Stimulated activated CD8-positive, alpha-beta memory T cell treated with anti-CD3 and anti-CD28 coated beads, Interleukin-7, amount 100 ng/mL, for 48 hours (primary cell): ENCODE measurements at regions not wholly inside any gene's neighbourhood (a gene's known extent, or its start where the extent isn't known, plus 50 kb on each side); places are given as distances from the start of the nearest gene placed in this dataset.

Source experiments
- DNase-seq, 2 donors: peaks; one replicate each; pipeline ENCODE4 v3.0.0-alpha.2; 2020; ENCODE audit warnings: low read depth in 1 of 2; ENCODE audit errors: extremely low read depth in 1 of 2

- no peak for DNase-seq
These were observed 107.7 kb downstream of the SIPA1L2 start for GRCh38 chr1:232522189-232522588.

- DNase-seq, result no peak
These were observed 108.3 kb downstream of the SIPA1L2 start for GRCh38 chr1:232521660-232522059.

- DNase-seq, result no peak
These were observed 110.7 kb downstream of the SIPA1L2 start for GRCh38 chr1:232519186-232519585.

GRCh38 chr1:232518349-232518748 is 111.6 kb downstream of the SIPA1L2 start:
- no peak for DNase-seq

GRCh38 chr1:232517204-232517603 is 112.7 kb downstream of the SIPA1L2 start:
- DNase-seq, result no peak

GRCh38 chr1:232515706-232516105 is 114.2 kb downstream of the SIPA1L2 start:
- no peak for DNase-seq

- no peak for DNase-seq
These were observed 117.2 kb downstream of the SIPA1L2 start for GRCh38 chr1:232512712-232513111.

GRCh38 chr1:232511172-232511571 is 118.8 kb downstream of the SIPA1L2 start:
- no peak for DNase-seq

- DNase-seq, result no peak
These were observed 119.4 kb downstream of the SIPA1L2 start for GRCh38 chr1:232510367-232511110.

- DNase-seq, result no peak
These were observed 120.4 kb downstream of the SIPA1L2 start for GRCh38 chr1:232509570-232509969.

- DNase-seq, result no peak
These were observed 121.7 kb downstream of the SIPA1L2 start for GRCh38 chr1:232508130-232508701.

GRCh38 chr1:232507571-232507970 is 122.4 kb downstream of the SIPA1L2 start:
- no peak for DNase-seq

GRCh38 chr1:232505884-232506283 is 124.0 kb downstream of the SIPA1L2 start:
- DNase-seq, result no peak

GRCh38 chr1:232504651-232505050 is 125.3 kb downstream of the SIPA1L2 start:
- no peak for DNase-seq

- no peak for DNase-seq
These were observed 126.4 kb downstream of the SIPA1L2 start for GRCh38 chr1:232503497-232503896.

GRCh38 chr1:232501854-232502253 is 128.1 kb downstream of the SIPA1L2 start:
- DNase-seq, result no peak

- no peak for DNase-seq
These were observed 130.7 kb downstream of the SIPA1L2 start for GRCh38 chr1:232499188-232499587.

- no peak for DNase-seq
These were observed 136.1 kb downstream of the SIPA1L2 start for GRCh38 chr1:232493869-232494268.

GRCh38 chr1:232489256-232489655 is 140.7 kb downstream of the SIPA1L2 start:
- DNase-seq, result no peak

GRCh38 chr1:232487236-232487635 is 142.7 kb downstream of the SIPA1L2 start:
- DNase-seq, result no peak

- no peak for DNase-seq
These were observed 143.3 kb downstream of the SIPA1L2 start for GRCh38 chr1:232486454-232487207.

GRCh38 chr1:232486006-232486405 is 143.9 kb downstream of the SIPA1L2 start:
- DNase-seq, result no peak
